ENCODE measurements at regions not wholly inside any gene's neighbourhood (a gene's known extent, or its start where the extent isn't known, plus 50 kb on each side); places are given as distances from the start of the nearest gene placed in this dataset.

DNA sequence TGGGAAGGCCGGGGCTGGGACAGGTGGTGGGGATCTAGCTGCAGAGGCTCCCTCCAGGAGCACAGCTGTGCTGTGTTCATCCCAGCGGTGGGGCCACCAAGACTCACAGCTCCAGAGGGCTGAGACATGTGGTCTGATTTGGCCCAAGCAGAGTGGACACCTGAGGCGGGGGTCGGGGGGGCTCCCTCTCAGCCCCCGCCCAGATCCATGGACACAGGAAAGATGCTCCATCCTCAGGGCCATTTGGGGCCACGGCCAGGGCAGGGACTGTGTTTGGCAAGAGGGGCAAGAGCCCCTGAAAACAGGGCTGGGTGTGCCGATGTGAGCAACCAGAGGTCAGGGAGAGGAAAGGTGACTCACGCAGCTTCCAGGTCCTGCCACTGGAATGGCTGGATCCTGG, 219.4 kb downstream of the BRD1 start:
- TF ChIP-seq, protein P1, sequence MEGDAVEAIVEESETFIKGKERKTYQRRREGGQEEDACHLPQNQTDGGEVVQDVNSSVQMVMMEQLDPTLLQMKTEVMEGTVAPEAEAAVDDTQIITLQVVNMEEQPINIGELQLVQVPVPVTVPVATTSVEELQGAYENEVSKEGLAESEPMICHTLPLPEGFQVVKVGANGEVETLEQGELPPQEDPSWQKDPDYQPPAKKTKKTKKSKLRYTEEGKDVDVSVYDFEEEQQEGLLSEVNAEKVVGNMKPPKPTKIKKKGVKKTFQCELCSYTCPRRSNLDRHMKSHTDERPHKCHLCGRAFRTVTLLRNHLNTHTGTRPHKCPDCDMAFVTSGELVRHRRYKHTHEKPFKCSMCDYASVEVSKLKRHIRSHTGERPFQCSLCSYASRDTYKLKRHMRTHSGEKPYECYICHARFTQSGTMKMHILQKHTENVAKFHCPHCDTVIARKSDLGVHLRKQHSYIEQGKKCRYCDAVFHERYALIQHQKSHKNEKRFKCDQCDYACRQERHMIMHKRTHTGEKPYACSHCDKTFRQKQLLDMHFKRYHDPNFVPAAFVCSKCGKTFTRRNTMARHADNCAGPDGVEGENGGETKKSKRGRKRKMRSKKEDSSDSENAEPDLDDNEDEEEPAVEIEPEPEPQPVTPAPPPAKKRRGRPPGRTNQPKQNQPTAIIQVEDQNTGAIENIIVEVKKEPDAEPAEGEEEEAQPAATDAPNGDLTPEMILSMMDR (IDR thresholded peaks at IDR 0.05; ENCODE audit: insufficient read depth, low read depth, low read length, missing control alignments) = no peak
- DNase-seq (ENCODE audit: low read depth) = no peak
- H3K4me3 ChIP-seq (ENCODE audit: low read length) = no peak overlapping the region

DNA sequence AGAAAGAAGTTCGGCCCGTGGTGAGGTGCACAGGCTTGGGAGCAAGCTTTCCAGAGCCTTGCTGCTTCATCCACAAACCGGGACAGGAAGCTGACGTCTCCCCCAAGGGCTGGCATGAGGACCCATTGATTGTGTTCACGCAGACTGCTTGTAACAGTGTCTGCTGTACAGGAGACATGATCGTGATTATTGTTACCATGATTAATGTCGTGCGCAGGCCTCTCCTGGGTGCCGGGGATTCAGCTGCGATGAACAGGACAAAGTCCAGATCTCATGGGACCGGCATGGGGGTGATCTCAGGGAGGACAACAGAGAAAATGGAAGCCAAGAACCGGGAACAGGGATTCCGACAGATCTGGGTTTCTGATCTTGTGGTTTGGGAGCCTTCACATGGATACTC, 219.9 kb downstream of the BRD1 start:
- no peak for DNase-seq (ENCODE audit: low read depth)
- TF ChIP-seq, protein P1 (IDR thresholded peaks at IDR 0.05; ENCODE audit: insufficient read depth, low read depth, low read length, missing control alignments) = no peak
- H3K4me3 ChIP-seq (ENCODE audit: low read length) = no peak overlapping the region

DNA sequence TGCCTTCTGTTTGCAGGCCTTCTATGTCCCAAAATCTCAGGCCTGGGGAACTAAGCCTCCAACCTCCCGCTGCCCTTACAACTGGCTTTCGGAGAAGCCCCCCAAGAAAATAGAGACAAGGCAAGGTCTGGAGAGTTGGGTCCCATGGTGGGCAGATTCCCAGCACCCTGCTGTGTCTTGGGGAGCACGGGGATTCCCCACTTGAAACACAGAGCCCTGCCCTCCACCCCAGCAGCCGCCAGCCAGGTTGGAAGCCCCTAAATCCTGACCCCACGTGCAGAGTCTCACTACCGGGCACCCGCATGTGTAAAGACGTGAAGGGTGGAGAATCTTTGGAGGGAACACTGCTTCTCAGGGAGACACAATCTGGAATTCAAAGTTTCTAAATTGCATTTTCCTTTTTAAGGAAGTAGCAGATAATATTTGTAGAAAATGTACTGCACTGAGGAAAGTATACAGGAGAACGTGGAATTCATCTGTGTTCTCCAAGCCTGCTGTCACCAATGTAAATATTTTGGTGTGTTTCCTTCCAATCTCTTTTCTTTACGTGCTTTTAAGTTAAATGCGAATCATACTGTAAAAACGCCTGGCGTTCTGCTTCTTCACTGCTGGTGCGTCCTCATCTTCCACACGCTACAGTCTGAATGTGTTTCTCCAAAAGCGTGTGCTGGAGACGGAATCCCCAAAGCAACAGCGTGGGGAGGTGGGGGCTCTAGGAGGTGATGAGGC, 220.9 kb downstream of the BRD1 start:
- TF ChIP-seq, protein P1 (IDR thresholded peaks at IDR 0.05; ENCODE audit: insufficient read depth, low read depth, low read length, missing control alignments) = no peak
- H3K4me3 ChIP-seq (ENCODE audit: low read length) = no peak overlapping the region
- no peak for DNase-seq (ENCODE audit: low read depth)

GRCh38 chr22:49604732-49605302, 222.9 kb downstream of the BRD1 start:
- no peak for DNase-seq (ENCODE audit: low read depth)

GRCh38 chr22:49603016-49603415, 224.7 kb downstream of the BRD1 start:
- no peak overlapping the region for H3K4me3 ChIP-seq (ENCODE audit: low read length)
- DNase-seq (ENCODE audit: low read depth) = no peak
- TF ChIP-seq, protein P1 (IDR thresholded peaks at IDR 0.05; ENCODE audit: insufficient read depth, low read depth, low read length, missing control alignments) = no peak

More at GRCh38 chr22:49604732-49605302, 222.9 kb downstream of the BRD1 start:
- TF ChIP-seq, protein P1 (IDR thresholded peaks at IDR 0.05; ENCODE audit: insufficient read depth, low read depth, low read length, missing control alignments) = no peak
- H3K4me3 ChIP-seq (ENCODE audit: low read length) = no peak overlapping the region

DNA sequence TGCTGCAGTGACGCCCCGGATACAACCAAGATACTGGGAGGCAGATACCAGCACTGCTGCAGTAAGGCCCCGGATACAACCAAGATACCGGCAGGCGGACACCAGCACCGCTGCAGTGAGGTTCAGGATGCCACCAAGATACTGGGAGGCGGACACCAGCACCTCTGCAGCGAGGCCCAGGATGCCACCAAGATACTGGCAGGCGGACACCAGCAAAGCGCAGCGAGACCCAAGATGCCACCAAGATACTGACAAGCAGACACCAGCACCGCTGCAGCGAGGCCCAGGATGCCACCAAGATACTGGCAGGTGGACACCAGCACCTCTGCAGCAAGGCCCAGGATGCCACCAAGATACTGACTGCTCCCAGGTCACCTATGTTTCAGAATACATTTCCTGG, 225.2 kb downstream of the BRD1 start:
- DNase-seq (ENCODE audit: low read depth) = no peak
- TF ChIP-seq, protein P1 (IDR thresholded peaks at IDR 0.05; ENCODE audit: insufficient read depth, low read depth, low read length, missing control alignments) = no peak
- H3K4me3 ChIP-seq (ENCODE audit: low read length) = no peak overlapping the region

Data from epithelial cell of esophagus (primary cell).